Epithelial cell of proximal tubule (primary cell): ENCODE measurements at regions not wholly inside any gene's neighbourhood (a gene's known extent, or its start where the extent isn't known, plus 50 kb on each side); places are given as distances from the start of the nearest gene placed in this dataset.
"Not testable (repeated sequence)": the region's sequence is repeated elsewhere in the genome, so short reads cannot be mapped to it uniquely, and the experiment has no call there.

Source experiments
- DNase-seq: peaks from one replicate; pipeline ENCODE4 v3.0.0-alpha.2; 2011; ENCODE audit warnings: low read depth
- H3K4me3 ChIP-seq: 2 replicates; pipeline ENCODE4 v1.5.1; 2011; ENCODE audit warnings: low read depth, mild to moderate bottlenecking, low read length
- TF ChIP-seq, protein P1 (sequence below): conservative IDR thresholded peaks from 2 replicates; pipeline ENCODE4 v1.5.1; 2012; ENCODE audit warnings: low read depth, mild to moderate bottlenecking, low read length

DNA sequence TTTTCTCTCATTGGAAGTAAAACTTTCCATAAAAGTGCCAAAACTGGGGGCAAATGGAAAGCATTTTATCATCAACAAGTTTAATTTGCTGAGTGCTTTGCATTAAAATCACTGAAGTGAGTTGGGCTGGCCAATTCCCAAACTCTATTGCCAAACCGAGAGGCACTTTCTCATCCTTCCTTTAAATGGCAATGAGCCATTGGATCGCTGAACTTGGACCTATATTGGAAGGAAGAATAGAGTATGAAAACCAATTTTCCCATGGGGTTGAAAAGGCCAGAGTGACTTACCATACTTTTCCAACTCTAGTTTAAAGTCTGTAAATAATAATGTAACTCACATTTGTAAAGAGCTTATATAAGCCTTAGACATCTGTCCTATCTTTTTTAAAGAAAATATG, 189.1 kb upstream of the C1orf87 start:
- H3K4me3 ChIP-seq = no peak overlapping the region
- TF ChIP-seq, protein P1, sequence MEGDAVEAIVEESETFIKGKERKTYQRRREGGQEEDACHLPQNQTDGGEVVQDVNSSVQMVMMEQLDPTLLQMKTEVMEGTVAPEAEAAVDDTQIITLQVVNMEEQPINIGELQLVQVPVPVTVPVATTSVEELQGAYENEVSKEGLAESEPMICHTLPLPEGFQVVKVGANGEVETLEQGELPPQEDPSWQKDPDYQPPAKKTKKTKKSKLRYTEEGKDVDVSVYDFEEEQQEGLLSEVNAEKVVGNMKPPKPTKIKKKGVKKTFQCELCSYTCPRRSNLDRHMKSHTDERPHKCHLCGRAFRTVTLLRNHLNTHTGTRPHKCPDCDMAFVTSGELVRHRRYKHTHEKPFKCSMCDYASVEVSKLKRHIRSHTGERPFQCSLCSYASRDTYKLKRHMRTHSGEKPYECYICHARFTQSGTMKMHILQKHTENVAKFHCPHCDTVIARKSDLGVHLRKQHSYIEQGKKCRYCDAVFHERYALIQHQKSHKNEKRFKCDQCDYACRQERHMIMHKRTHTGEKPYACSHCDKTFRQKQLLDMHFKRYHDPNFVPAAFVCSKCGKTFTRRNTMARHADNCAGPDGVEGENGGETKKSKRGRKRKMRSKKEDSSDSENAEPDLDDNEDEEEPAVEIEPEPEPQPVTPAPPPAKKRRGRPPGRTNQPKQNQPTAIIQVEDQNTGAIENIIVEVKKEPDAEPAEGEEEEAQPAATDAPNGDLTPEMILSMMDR = no peak
- DNase-seq = no peak

DNA sequence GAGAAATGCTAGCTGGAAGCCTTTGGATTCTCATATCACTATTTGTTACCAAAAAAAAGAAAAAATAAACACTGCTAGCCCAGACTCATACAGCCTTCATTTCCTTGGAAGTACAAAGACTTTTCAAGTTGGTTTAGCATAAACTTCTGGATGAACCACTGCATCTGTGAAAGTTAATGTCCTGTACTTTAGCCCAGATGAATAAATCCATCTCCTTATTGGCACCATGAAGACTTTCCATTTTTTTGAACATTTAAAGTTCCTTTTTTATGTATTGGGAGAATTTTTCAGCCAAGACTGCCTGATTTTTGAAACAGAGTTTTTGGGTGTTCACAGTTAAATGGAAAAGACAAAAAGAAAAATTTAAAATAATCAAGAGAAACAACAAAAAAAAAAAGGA, 184.0 kb upstream of the C1orf87 start:
- TF ChIP-seq, protein P1 = no peak
- H3K4me3 ChIP-seq = no peak overlapping the region
- DNase-seq = no peak

DNA sequence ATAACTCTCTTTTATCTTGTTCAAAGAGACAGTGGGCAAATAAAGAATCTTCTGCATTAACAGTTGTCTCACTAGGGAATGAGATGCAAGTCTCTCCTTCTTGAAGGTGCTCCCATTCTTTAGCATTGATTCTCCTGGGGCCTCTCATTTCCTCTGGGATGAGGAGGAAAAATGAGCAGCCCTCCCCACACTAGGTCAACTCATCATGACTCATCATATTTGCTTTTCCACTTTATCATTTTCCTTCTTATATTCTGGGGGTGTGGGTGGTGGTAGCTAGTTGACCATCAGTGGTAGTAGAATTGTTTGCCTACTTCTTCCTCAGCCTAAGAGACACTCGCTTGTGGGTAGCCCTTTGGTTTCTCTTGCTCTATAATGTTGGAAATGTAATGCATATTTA, 182.0 kb upstream of the C1orf87 start:
- no peak overlapping the region for H3K4me3 ChIP-seq
- TF ChIP-seq, protein P1 = no peak
- no peak for DNase-seq

DNA sequence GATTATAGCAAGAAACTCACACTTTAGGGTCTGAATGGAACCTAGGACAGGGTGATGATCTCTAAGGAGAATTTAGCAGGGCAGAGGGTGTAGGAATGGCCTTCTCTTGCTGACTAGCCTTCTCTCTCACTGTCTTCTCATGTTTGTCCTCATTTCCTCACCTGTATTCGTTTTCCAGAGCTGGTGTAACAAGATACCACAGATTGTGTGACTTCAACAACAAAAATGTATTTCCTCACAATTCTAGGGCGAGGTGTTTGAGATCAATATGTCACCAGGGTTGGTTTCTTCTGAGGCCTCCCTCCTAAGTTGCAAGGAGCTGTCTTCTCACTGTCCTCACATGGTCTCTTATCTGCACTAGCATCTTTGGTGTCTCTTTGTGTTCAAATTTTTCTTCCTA, 177.9 kb upstream of the C1orf87 start:
- TF ChIP-seq, protein P1 = no peak
- DNase-seq = no peak
- H3K4me3 ChIP-seq = no peak overlapping the region

DNA sequence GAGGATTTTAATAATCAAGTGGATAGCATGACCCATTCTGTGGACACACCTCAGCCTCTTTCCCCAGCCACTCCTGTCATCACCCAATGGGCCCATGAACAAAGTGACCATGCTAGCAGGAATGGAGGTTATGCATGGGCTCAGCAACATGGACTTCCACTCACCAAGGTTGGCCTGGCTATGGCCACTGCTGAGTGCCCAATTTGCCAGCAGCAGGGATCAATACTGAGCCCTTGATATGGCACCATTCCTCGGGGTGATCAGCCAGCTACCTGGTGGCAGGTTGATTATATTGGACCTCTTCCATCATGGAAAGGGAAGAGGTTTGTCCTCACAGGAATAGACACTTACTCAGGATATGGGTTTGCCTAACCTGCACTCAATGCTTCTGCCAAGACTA, 173.9 kb upstream of the C1orf87 start:
- not testable (repeated sequence) for DNase-seq, H3K4me3 ChIP-seq

DNA sequence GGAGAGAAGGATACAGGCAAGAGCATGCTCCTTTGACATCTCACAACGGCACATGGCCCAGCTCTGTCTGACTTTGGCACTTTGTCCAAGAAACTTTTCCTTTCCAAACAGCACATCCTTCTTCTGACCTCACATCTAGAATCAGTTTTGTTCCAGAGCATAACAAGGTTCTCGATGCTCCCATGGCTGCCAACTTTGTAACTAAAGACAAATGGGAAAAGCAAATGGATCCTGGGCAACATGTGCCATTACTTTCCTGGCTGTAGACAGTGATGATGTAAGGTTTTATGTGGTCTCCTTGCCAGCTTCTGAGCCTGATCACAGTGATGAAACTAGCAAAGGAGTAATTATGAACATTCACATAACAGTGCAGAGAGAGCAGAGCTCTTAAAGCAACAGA, 171.8 kb upstream of the C1orf87 start:
- TF ChIP-seq, protein P1 = no peak
- H3K4me3 ChIP-seq = no peak overlapping the region
- no peak for DNase-seq

DNA sequence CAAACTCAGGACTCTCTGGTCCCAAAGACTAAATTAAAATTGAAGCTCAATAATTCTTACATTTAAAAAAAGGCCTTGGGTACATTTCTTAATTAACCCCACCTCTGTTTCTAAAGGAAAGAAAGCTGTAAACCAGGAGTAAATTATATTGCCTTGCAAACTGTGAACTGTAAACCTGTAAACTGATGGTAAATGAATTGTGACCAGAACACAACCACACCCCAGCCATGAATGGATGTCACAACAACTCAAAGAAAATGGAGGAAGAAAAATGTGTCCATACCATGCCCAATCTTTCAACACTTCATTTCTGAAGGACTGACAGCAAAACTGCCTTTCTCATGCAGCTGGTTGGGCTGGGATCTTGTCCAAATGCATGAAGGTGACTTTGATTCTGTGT, 171.3 kb upstream of the C1orf87 start:
- DNase-seq = no peak
- H3K4me3 ChIP-seq = no peak overlapping the region
- TF ChIP-seq, protein P1 = no peak

DNA sequence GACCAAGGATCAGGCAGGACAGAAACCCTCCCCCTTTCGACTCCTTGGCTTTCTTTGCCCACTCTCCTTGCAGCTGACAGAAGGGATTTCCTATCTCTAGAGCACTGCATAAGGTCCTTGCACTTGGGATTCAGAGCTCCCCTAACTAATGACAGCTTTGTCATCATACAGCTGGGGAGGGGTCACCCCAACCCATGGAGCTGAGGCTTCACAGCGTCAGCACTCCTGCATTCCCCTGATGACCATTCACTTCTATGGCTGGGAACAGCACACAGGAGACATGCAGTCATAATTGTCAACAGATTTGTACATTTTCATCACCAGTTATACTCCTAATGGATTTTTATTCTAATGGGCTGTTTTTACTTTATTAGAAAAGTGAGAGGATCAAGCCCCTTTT, 161.7 kb upstream of the C1orf87 start:
- no peak for DNase-seq
- TF ChIP-seq, protein P1 = no peak

More for the DNA sequence above, 161.7 kb upstream of the C1orf87 start:
- H3K4me3 ChIP-seq = no peak overlapping the region
